Stimulated activated naive CD4-positive, alpha-beta T cell (primary cell): ENCODE measurements at regions not wholly inside any gene's neighbourhood (a gene's known extent, or its start where the extent isn't known, plus 50 kb on each side); places are given as distances from the start of the nearest gene placed in this dataset.

ENCODE experiments used
- DNase-seq, 6 experiments: peaks; one replicate each; lab custom pipeline; 2025; lab: John Stamatoyannopoulos, UW

DNA sequence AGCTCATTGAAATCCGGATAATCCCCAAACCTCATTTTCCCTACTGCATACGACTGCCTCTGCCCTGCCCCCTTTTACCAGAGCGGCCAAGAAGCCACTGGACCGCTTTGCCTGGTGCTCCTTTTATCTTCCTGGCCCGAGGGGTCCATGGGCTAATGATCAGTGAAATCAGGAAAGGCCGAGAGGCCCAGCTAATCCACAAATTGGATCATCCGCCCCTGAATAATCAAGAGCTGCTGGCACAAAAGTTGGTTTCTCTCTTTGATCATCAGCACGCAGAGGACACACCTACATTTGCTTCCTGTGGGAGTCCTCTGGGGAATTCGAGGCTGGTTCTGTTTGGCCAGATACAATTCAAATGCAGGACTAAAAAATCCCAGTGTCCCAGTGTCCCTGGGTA is 144.5 kb downstream of the INSIG2 start:
- DNase-seq = no peak

DNA sequence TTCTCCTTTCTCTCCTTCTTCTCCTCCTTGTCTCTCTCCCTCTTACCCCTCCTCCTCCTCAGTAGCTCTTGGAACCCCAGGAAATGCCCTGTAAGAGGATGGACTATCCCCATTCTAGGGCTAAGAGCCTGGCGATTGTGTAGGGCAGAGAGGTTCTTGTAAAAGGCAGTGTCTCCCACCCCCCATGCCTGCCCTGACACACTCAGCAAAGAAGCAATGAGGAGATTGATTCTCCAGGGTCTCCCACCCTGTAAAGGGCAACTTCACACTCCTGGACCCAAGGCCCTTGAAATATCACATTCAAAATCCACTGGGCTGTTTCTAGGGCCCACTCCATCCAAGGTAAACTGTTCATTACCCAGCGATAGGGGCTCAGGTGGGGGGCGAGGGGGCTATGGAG is 144.1 kb downstream of the INSIG2 start:
- no peak for DNase-seq

DNA sequence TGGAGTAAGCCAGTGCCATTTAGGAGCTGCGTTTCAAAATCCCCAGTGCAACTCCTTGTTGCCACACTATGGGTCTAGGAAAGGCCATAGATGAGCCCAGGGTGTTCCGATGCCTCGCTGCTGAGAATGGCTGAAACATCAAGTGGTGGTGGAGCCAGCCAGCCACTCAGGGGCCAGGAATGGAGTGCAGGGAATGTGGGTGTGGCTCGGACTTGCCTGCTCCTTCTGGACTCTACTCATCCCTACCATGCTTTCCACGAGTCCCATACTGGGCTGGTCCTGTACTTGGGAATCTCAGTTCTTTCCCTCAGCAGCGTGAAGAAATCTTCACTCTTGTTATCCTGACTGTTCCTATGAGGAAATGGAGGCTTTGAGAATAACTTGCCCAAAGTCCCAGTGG is 143.5 kb downstream of the INSIG2 start:
- no peak for DNase-seq

DNA sequence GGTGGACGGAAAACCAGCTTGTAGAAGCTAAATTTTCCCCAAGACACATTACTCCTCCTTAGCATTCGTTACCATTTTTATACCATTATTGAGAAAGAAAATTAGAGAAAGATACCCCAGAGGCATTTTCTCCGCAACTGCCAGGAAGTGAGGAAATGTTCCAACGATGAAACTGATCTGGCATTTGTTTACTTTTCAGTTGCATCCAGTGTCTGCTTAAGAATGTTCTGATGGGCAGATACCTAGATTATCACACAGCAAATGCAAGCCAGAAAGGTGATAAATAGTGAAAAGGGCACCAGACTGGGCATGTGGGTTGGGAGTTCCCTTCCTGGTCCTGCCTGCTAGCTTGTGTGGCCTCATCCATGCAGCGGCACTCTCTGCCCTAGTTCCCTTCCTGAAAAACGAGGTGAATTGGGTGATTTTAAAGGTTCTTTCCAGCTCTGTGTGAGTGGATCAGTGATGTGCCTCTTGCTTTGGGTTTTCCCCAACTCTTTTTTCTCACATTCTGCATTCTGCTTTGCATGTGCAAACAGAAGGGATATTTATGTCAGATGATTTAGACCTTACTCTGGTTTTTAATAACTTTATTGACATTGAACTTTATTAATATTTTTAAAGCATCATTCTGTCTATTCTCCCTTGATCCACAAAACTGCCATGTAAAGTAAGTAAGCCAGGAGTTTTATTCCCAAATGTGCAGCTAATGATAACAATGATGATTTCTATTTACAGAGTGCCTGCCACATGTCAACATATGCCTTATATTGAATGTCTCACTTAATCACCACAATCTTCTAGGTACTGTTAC is 139.6 kb downstream of the INSIG2 start:
- DNase-seq = no peak

DNA sequence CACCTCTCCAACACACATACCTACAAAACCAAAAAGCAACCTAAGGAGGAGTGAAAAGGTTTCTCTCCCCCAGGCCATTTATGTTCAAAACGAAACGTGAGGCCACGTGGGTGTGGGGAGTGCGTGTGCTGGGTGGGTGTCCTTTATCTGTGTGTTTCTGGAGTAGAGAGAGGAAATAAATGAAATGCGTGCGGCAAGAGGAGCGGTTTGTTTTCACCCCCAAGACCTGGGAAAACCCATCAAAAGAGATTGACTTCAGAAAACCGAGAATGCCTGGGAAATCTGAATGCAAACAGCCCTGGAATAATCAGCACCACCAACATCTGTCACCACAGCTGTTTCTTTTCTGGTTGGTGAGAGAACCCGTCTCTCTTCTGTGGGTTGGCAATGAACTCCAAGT is 137.4 kb downstream of the INSIG2 start:
- no peak for DNase-seq

DNA sequence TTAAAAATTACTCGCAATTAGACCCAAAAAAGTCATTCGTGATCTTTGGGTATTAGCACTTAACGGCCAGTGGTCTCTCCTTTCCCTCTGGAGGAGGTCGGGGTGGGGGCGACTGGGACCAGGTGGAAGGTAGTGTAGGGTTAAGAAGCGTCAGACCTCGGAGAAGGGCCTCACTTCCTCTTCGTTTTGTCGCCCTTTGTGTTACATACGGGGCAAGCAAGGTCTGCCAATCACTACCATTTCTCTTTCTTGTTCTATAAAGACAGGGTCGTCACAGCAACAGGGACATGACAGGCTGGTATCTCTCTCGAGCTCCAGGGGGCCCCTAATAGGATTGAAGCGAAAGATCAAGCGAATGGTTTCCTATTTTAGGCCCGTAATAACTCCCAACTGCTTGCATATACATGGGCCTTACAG is 136.6 kb downstream of the INSIG2 start:
- peak in 2 of 6 experiments; percentile 5 to 22 for DNase-seq

DNA sequence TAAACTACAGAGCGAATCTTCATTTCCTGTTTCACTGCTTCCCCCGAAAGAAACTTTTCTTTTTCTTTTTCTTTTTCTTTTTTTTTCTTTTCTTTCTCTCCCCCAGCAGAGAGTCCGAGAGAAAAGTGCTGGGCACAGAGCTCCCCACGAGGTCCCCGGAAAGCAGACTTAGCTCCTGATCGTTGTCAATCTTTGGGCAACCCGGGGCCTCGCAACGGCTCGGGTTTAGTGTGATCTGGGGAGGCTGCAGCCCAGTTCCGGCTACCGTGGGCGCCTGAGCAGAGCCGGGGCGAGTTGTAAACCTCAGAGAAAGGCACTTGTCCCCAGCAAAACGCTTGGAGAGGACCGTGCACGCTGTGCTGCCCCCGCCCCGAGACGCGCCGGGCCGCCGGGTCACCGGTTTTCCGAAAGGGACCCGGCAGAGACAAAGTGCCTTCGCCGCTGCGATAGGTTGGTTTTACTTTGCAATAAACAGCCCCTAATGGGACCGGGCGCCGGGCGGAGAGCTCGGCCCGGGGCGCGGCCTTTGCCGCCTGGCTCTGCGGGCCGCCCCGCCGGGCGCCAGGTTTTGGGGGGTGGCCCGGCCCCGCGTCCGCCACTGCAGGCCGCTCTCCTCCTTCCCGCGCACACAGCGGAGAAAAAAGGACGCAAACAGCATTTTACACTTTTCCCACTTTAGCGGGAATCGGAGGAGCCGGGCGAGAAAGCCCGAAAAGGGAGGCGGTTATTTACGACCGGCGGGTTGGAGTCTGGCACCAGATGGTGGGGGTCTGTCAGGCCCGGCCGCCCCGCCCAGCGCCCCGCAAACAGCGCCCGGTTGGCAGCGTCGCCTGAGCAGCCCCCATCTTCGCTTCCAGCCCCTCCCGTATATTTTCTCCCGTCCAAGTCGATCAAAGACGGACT is 136.0 kb downstream of the INSIG2 start:
- peak; percentile 1 to 62 (median 17) for DNase-seq

DNA sequence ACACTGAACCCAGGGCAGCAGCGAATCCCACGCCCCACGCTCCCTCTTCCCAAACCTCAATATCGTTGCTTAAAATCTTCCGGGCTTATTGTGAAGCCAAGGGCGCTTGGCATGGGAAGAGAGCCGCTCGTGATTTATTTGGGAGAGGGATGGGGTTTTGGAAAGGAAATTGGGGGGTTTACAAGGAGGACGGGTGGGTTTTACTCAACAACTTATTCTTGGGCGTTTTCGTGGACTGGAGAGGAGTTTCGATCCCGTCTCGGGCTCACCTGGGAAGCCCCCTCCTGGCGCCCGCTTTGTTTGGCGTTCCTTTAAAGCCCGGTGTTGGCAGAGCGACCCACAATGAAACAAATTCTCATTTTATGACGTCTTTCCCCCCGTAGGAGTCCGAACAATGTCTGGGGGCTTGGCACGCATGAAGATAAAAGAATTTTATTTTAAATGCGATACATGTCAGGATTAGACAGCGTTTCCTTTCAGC is 135.3 kb downstream of the INSIG2 start:
- DNase-seq = peak in 1 of 6 experiments; percentile 8

DNA sequence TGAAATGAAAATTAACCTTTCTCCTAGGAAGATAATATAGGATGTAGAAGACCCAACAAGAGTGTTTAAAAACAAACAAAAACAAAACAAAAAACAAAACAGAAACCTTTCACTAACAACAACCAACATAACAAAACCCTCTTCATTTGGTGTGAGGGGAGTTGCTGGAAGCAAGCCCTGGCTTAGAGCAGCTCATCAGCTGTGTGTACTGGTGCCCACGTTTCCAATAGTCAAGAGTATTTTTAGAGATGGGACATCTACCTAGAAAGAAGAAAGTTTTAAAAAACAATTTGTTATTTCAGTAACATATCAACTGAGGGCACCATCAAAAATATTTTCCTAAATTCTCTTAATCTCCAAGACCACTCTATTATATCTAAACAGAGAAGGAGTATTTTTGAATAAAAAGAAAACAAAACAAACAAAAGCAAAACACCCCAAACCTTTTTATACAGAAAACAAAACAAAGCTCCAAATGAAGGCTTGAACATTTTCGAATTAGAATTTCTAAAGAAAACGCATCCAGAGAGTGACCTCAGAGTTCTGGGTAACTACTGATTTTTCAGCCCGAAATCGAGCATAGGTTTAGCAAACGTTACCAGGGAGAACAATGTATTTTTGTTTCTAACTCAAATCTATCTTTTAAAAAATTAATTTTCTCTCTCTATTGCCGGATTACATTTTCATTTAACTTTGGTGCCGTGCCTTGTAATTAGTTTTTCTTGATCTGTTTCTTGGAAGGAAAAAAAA is 134.6 kb downstream of the INSIG2 start:
- no peak for DNase-seq

DNA sequence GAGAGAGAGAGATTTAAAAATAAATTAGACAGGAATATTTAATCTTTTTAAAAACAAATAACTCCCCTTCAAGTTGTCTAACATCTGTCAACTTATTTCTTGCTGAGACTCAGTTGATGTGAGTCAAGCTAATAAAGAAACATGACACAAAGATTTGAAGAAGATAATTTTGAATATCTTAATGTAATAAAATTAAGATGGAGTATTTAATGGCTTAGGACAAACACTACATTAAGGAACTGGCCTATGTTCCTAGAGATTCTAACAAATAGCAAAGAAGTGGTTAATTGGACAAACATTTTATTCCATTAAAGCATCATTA is 134.0 kb downstream of the INSIG2 start:
- DNase-seq = no peak

DNA sequence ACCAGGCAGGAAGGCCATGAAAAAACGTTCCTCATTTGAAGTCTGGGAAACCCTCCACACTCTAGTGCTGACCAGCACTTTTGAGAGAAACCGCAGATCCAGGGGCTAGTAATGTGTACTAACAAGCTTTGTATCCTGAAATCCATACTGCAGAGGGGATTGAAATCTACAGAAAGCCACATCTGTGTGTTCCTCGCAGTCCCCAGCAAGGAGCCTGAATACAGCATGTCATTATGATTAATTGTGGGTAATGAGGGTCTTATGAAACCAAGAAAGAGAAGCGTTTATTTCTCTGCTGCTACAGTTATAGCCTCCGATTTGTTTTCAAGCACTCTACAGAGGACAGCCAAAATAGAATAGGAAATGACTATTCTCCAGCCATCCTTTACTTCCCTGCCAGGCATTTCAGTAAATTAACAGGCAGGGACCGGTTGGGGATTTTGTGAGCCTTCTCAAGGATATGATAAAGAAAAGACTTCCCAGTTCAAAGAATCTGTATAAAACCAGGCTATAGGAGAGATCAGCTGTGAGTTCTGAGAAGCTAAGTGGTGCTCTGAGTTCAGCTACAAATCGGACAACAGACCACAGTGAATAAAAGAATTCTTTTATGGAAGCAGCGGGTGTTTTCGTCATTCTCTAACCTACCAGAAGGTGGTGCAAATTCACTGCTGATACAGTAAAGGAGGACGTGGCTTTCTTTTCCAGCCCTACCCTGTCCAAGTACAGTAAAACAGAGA is 133.4 kb downstream of the INSIG2 start:
- peak in 5 of 6 experiments; percentile 2 to 63 (median 33) for DNase-seq

DNA sequence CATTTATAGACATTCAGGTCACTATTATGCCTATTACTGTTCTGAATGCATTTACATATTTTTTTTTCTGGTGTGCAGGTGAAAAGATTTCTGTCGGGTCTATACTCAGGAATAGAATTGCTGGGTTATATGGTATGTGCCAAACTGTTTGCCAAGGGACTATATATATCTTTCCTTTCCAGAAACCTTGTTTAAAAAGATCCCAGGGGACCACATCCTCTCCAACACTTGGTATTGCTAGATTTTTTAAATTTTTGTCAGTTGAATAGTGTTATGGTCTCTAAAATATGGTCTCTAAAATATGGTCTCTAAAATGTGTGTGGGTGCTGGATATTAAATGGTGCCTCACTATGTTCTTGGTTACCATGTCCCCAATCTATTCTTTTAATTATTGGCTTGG is 131.3 kb downstream of the INSIG2 start:
- no peak for DNase-seq

DNA sequence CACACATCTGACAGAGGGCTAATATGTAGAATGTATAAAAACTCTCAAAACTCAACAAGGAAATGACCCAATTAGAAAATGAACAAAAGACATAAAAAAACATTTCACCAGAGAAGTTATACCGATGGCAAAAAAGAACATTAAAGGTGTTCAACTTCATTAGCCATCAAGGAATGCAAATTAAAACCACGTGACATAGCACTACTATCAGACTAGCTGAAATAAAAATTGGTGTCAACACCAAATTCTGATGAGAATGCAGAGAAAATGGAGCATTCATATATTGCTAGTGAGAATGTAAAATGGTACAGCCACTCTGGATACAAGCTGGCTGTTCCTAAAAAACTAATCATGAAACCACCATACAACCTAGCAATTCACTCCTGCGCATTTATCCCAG is 128.0 kb downstream of the INSIG2 start:
- DNase-seq = no peak

DNA sequence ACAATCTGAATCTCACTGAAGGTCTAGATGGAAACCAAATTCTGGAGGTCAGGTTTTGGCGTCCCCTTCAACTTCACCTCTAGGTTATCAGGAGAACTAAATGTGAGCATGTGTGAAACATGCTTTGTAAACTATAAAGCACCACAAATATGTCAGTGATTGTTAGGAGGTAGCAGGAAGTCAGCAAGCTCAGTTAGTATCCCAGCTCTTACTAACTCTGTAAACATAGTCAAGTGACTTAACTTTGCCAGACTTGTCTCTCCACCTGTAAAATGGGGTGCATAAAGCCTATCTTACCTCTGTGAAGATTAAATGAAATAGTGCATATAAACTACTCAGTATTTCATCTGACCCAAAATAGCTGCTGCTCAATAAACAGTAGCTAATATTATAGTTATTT is 121.5 kb downstream of the INSIG2 start:
- no peak for DNase-seq

DNA sequence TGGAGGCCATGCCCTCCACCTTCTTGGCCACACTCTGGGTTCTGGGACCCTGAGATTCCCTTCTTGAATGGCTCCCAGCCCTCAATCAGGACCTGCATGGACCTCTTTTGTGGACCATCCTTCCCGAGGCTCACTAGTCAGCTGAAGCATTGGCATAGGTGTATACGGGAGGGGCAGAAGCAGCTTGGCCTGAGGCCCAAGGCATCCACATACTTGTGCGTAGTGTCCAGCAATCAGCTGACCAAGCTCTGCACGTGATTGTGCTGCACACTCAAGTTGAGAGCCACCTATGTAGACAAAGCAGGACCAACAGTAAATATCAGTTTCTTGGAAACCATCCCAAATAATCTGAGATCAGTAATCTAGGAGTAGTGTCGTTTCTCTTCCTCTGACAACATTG is 119.6 kb downstream of the INSIG2 start:
- no peak for DNase-seq

DNA sequence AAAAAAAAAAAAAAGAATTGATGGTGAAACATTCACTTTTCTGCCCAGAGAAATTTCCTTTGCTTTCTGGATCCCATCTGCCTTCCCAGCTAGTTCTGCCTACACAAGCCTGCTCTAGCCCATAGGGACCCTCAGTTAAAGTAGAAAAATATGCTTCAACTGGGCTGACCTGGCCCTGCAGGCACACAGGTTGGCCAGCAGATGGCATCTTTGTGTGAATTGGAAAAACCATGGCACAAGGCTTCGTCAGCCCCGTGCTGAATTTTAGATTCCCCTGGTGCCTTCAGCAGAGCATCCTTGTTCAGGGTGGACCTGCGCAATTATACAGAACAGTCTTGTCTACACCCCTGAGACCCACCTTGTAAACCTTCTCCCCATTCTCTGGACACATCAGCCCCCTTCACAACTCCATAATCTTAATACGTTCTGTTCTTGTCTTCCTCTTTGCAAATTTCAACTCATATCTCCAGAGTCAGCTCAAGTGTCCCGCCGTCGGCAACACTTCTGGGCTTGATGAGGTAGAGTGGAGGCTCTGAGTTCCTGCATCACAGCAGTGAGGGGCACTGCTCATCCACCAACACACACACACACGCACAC is 114.5 kb downstream of the INSIG2 start:
- DNase-seq = peak in 5 of 6 experiments; percentile 18 to 47 (median 25)

DNA sequence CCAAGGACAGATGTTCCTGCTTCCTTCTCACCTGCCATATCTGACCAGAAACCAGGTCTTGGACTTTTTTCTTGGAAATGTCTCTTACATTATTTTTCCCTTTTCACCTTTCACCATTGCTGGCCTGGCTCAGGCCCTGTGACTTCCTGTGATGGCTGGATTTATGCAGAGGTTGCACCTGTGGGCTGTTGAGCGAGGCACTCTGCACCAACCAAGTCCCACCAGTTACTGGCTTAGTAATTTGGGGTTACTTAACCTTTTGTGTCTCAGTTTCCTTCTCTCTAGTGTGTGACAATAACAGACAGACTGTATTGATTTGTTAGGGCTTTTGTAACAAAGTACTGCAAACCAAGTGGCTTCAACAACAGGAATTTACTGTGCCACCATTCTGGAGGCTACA is 110.0 kb downstream of the INSIG2 start:
- DNase-seq = no peak

DNA sequence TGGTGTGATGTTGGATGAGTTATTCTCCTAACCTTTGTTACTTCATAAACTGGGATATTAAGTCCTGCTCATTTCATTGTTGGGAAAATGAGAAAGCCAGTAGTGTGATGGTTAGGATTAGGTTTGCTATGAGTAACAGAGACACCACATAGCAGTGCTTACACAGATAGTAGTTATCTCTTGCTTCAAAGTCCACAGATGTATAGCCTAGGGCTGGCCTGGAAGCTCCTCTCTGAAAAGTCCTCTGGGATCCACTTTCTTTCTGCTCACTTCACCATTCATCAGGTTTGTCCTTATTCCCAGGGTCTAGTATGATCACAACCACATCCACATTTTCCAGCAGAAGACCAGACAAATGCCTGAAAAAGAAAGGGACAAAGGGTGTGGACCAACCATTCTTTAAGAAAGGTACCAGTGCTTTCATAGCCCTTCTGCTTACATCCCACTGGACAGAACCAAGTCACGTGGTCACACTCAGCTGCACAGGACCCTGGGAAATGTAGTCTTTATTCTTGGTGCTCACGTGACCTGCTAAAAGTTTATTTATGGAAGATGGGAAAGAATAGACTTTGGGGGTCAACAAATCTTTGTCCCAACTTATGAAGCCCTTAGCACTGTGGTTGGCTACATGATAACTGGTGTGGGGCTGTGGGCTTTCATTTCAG is 108.9 kb downstream of the INSIG2 start:
- DNase-seq = no peak

DNA sequence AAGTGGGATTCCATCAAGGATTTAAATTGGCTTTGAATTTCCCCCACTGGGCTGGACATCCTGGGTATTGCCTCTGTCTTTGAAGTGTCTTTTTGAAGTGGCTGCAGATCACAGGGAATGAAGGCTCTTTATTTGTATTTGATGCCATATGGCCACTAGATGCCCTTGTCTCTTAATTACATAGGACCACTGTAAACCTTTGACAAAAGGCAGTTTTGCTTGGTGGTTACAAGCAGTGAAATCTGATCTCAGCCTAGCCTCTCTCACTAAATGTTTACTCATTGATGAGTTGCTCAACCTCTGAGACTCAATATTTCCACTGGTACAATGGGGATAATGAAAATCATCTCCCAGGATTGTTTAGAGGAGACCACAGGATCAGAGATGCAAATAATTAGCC is 102.2 kb downstream of the INSIG2 start:
- DNase-seq = no peak

DNA sequence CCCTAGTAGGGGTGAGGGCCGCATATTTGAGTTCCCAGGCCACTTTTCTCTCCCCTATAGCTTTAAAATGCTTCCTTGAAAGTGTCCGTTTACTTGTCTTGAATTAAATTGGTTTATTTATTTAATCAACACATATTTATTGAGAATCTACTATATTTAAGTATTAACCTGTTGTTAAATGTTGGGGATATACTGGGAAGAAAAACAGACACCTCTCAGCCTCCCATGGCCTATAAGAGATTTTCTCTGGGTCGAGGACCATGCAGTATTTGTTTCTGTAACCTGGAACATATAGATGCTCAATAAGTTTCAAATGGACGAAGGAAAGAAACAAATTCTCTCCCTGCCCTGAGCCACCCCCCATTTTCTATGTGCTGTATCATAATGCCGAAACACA is 98.6 kb downstream of the INSIG2 start:
- DNase-seq = no peak
